B cell (primary cell): ENCODE measurements at regions not wholly inside any gene's neighbourhood (a gene's known extent, or its start where the extent isn't known, plus 50 kb on each side); places are given as distances from the start of the nearest gene placed in this dataset.

Experiments
- ATAC-seq: fragments of 200-7000 bp; cut with Tn5 transposase; one replicate; pipeline ENCODE4 v1.10.0; 2021; ENCODE audit warnings: low read depth, mild to moderate bottlenecking, moderate number of reproducible peaks, moderate library complexity
- CTCF ChIA-PET: fragments of 350-600 bp; sonication (Branson Sonifier 250); formaldehyde crosslinking; loops from one replicate; lab custom pipeline; 2021; ENCODE audit warnings: antibody characterized with exemption, inconsistent platforms; lab: Charles Lee
- POLR2A ChIA-PET: fragments of 350-600 bp; sonication (Branson Sonifier 250); formaldehyde crosslinking; loops from one replicate; lab custom pipeline; 2021; ENCODE audit warnings: antibody characterized with exemption; lab: Charles Lee
- DNase-seq: peaks from one replicate; pipeline ENCODE4 v3.0.0; 2013
- H2AFZ ChIP-seq: 2 replicates; pipeline ENCODE4 v1.6.1; 2012; ENCODE audit warnings: mild to moderate bottlenecking, low read depth, low read length; ENCODE audit not compliant: insufficient read depth, poor library complexity, severe bottlenecking
- H3K27ac ChIP-seq, 2 donors: 1 replicate in 1 of 2; 2 replicates in 1 of 2; pipeline ENCODE4 v1.5.1; 2012 to 2013; ENCODE audit warnings: low read length in 2 of 2, mild to moderate bottlenecking in 2 of 2, moderate library complexity in 1 of 2
- H3K27me3 ChIP-seq, 4 experiments: fragments of 200-600 bp in 1 of 4; sonication (generic) in 1 of 4; replicated peaks in 1 of 4; 1 replicate in 2 of 4; 2 replicates in 2 of 4; pipeline versions ENCODE4 v1.6.1 to v1.7.0; 2013 to 2016; ENCODE audit warnings: low read length in 3 of 4, mild to moderate bottlenecking in 2 of 4, mixed read lengths in 1 of 4, moderate library complexity in 1 of 4; ENCODE audit not compliant: insufficient read depth in 4 of 4, control insufficient read depth in 3 of 4; ENCODE audit errors: control extremely low read depth in 1 of 4
- H3K36me3 ChIP-seq, 2 experiments: replicated peaks in 1 of 2; 1 replicate in 1 of 2; 2 replicates in 1 of 2; pipeline versions ENCODE4 v1.6.1 to v1.7.1; 2013; ENCODE audit warnings: low read length in 1 of 2; ENCODE audit not compliant: insufficient read depth in 2 of 2, control insufficient read depth in 1 of 2; ENCODE audit errors: control extremely low read depth in 1 of 2, extremely low read depth in 1 of 2
- H3K4me1 ChIP-seq, 2 donors: fragments of 200-600 bp in 1 of 2; sonication (generic) in 1 of 2; 1 replicate in 1 of 2; 2 replicates in 1 of 2; pipeline versions ENCODE4 v1.5.1 to v1.6.1; 2013 to 2017; ENCODE audit warnings: low read length in 2 of 2; ENCODE audit not compliant: control insufficient read depth in 2 of 2, insufficient read depth in 2 of 2
- H3K4me2 ChIP-seq: replicated peaks from 2 replicates; pipeline ENCODE3; 2012; ENCODE audit warnings: mild to moderate bottlenecking, low read depth, low read length; ENCODE audit not compliant: poor library complexity, severe bottlenecking
- H3K4me3 ChIP-seq, 5 experiments: fragments of 200-600 bp in 1 of 5; sonication (generic) in 1 of 5; 1 replicate in 3 of 5; 2 replicates in 2 of 5; pipeline versions ENCODE4 v1.5.1 to v1.7.0; 2011 to 2016; ENCODE audit warnings: low read length in 4 of 5, mild to moderate bottlenecking in 4 of 5, low read depth in 2 of 5, control low read depth in 1 of 5, moderate library complexity in 1 of 5; ENCODE audit not compliant: insufficient read depth in 1 of 5; ENCODE audit errors: control extremely low read depth in 1 of 5, extremely low read depth in 1 of 5
- H3K79me2 ChIP-seq: fragments of 200-600 bp; sonication (generic); one replicate; pipeline ENCODE4 v1.6.0; 2016; ENCODE audit warnings: low read length; ENCODE audit not compliant: control insufficient read depth, insufficient read depth
- H3K9ac ChIP-seq: fragments of 200-600 bp; sonication (generic); 2 replicates; pipeline ENCODE4 v1.6.1; 2017; ENCODE audit warnings: mild to moderate bottlenecking, low read length, moderate library complexity
- H3K9me3 ChIP-seq, 3 donors: one replicate each; pipeline versions ENCODE4 v1.6.1 to v1.7.1; 2013; ENCODE audit warnings: low read length in 2 of 3; ENCODE audit not compliant: control insufficient read depth in 2 of 3, insufficient read depth in 1 of 3; ENCODE audit errors: control extremely low read depth in 1 of 3
- H4K20me1 ChIP-seq: 2 replicates; pipeline ENCODE4 v1.6.0; 2012; ENCODE audit warnings: mild to moderate bottlenecking, low read length; ENCODE audit not compliant: insufficient read depth, control insufficient read depth, poor library complexity, severe bottlenecking
- H3K27ac Mint-ChIP-seq: one replicate; pipeline ENCODE4 v1.8.0; 2021; ENCODE audit warnings: mixed read lengths
- H3K27me3 Mint-ChIP-seq: one replicate; pipeline ENCODE4 v1.8.0; 2021; ENCODE audit warnings: mixed read lengths
- H3K4me1 Mint-ChIP-seq: one replicate; pipeline ENCODE4 v1.8.0; 2021; ENCODE audit warnings: mixed read lengths
- H3K4me3 Mint-ChIP-seq: one replicate; pipeline ENCODE4 v1.8.0; 2021; ENCODE audit warnings: mixed read lengths
- H3K9me3 Mint-ChIP-seq: one replicate; pipeline ENCODE4 v1.8.0; 2022; ENCODE audit warnings: mixed read lengths; ENCODE audit not compliant: insufficient read depth
- CTCF ChIP-seq: fragments of 200-600 bp; IDR thresholded peaks from one replicate; pipeline ENCODE4 v1.8.0; 2022; ENCODE audit warnings: antibody characterized with exemption, mild to moderate bottlenecking
- EZH2 ChIP-seq: IDR thresholded peaks from 2 replicates; pipeline ENCODE4 v1.6.1; 2012; ENCODE audit warnings: borderline replicate concordance, low read depth, mild to moderate bottlenecking, moderate library complexity, low read length; ENCODE audit not compliant: insufficient read depth, poor library complexity, severe bottlenecking
- WGBS: methylation state at CpG from one replicate; pipeline ENCODE4 v1.1.5; 2013; ENCODE audit warnings: missing lambda C conversion rate; ENCODE audit not compliant: insufficient coverage; 5-methylcytosine and 5-hydroxymethylcytosine counted together
- intact Hi-C: fragments of 100-400 bp; cut with micrococcal nuclease; formaldehyde crosslinking; loops from one replicate; pipeline ENCODE4 v1.10.0; 2022

DNA sequence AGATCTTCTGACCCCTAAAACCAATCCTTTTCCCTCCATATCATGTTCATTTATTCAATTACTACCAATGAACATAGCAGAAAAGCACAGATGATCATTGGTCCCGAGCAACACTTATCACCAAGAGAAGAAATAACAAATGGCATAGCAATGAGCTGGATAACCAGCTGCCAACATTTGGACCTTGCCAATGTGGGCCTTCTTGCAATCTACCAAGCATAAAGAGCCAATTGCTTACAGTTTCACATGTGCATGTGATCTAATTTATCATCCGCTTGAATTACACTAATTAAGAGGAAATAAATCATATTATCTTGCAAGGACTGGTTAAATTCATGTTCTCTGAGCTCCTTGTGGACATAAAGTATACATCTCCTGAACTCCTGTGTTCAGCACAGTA, 134.8 kb upstream of the HMGA2 start:
- H3K4me3 Mint-ChIP-seq, result no peak overlapping the region
- no peak overlapping the region for H3K4me2 ChIP-seq
- ATAC-seq (no peak), DNase-seq (no peak)
- intact Hi-C loops, result no loop called here
- H3K27ac ChIP-seq, result no peak overlapping the region
- WGBS, result 100% methylated on average over 1 of the region's 2 CpGs
- TF ChIP-seq EZH2 (no peak), CTCF (no peak)
- no peaks in the 10 kb centered on the region for H3K4me1 Mint-ChIP-seq
- H3K27me3 Mint-ChIP-seq, result no peaks in the 10 kb centered on the region
- no peak overlapping the region for H3K4me3 ChIP-seq
- no peaks in the 10 kb centered on the region for H3K9me3 ChIP-seq
- H3K4me1 ChIP-seq, result no peaks in the 10 kb centered on the region
- H3K9ac ChIP-seq, result no peak overlapping the region
- CTCF ChIA-PET, result no interaction called here
- POLR2A ChIA-PET, result no interaction called here
- H3K36me3 ChIP-seq, result no peaks in the 10 kb centered on the region
- H2AFZ ChIP-seq, result no peak overlapping the region
- H3K27me3 ChIP-seq, result no peaks in the 10 kb centered on the region
- no peak overlapping the region for H3K27ac Mint-ChIP-seq
- H3K9me3 Mint-ChIP-seq, result no peaks in the 10 kb centered on the region
- H4K20me1 ChIP-seq, result no peaks in the 10 kb centered on the region
- no peaks in the 10 kb centered on the region for H3K79me2 ChIP-seq

DNA sequence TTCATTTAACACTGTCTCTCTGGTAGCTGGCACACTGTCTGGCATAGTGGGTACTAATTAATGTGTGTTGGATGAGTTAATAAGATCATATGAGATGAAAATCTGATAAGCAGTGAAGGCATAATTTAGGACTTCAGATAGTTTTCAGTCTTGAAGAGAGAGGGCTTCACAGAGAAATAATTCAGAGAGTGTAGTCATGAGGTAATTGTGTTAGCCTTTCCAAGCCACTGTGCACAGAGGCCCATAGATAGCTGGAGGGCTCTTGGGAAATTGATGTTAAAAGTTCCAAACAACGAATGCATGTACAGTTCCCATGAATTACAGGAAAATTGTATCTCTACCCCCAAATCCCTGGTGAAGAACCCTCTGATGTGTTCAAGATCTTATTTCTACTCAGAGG, 133.8 kb upstream of the HMGA2 start:
- no peaks in the 10 kb centered on the region for H3K27me3 ChIP-seq
- TF ChIP-seq CTCF (no peak), EZH2 (no peak)
- Mint-ChIP-seq H3K9me3 (no peaks in the 10 kb centered on the region), H3K27me3 (no peaks in the 10 kb centered on the region), H3K4me3 (no peak overlapping the region), H3K4me1 (no peaks in the 10 kb centered on the region), H3K27ac (no peak overlapping the region)
- H2AFZ ChIP-seq, result no peak overlapping the region
- no peak overlapping the region for H3K4me3 ChIP-seq
- no peaks in the 10 kb centered on the region for H4K20me1 ChIP-seq
- DNase-seq (no peak), ATAC-seq (no peak)
- H3K9me3 ChIP-seq, result no peaks in the 10 kb centered on the region
- no peak overlapping the region for H3K27ac ChIP-seq
- no CpG with 5 or more reads among the region's 1 CpG for WGBS
- H3K79me2 ChIP-seq, result no peaks in the 10 kb centered on the region
- no peaks in the 10 kb centered on the region for H3K36me3 ChIP-seq
- ChIA-PET CTCF (no interaction called here), POLR2A (no interaction called here)
- intact Hi-C loops, result no loop called here
- H3K9ac ChIP-seq, result no peak overlapping the region
- H3K4me1 ChIP-seq, result no peaks in the 10 kb centered on the region
- no peak overlapping the region for H3K4me2 ChIP-seq
